GM12878 (cell line): ENCODE measurements at regions not wholly inside any gene's neighbourhood (a gene's known extent, or its start where the extent isn't known, plus 50 kb on each side); places are given as distances from the start of the nearest gene placed in this dataset.

Experiments
- ATAC-seq: fragments of 200-7000 bp; cut with Tn5 transposase; 3 replicates; pipeline ENCODE4 v1.9.1; 2020; ENCODE audit warnings: mild to moderate bottlenecking, moderate library complexity
- BruUV-seq: library from RNA; stranded (reverse); fragments of 400-500 nt; replicated peaks from 2 replicates; lab custom pipeline; 2021; lab: Mats Ljungman, UMichigan
- CTCF ChIA-PET: fragments of 300-600 bp; sonication (Branson Sonifier 250); formaldehyde crosslinking; extraction: SDS; loops from one replicate; lab custom pipeline; 2021; ENCODE audit warnings: inconsistent platforms; lab: Yijun Ruan, JAX
- POLR2A ChIA-PET: fragments of 350-600 bp; formaldehyde crosslinking; extraction: SDS; loops from one replicate; lab custom pipeline; 2021; ENCODE audit warnings: inconsistent platforms; lab: Charles Lee
- RAD21 ChIA-PET: fragments of 300-600 bp; sonication (Branson Sonifier 250); formaldehyde crosslinking; loops from one replicate; lab custom pipeline; 2023; ENCODE audit warnings: antibody characterized with exemption; ENCODE audit not compliant: unreplicated experiment; lab: Charles Lee
- SMC1A ChIA-PET: fragments of 300-600 bp; sonication (Branson Sonifier 250); formaldehyde crosslinking; loops from one replicate; lab custom pipeline; 2023; ENCODE audit not compliant: unreplicated experiment, uncharacterized antibody; lab: Charles Lee
- DNase-seq: peaks from one replicate; pipeline ENCODE4 v3.0.0-alpha.2; 2011; ENCODE audit warnings: low read depth, low spot score
- FAIRE-seq: peaks from 3 replicates; lab custom pipeline; 2011; peaks lifted over from hg19 to GRCh38; lab: Jason Lieb, UNC
- H2AFZ ChIP-seq: 2 replicates; pipeline ENCODE4 v1.6.0; 2011; ENCODE audit warnings: low read depth, low read length, control low read depth; ENCODE audit not compliant: control insufficient read depth
- H3K27ac ChIP-seq: 2 replicates; pipeline ENCODE4 v1.5.1; 2011; ENCODE audit warnings: control low read depth; ENCODE audit not compliant: control insufficient read depth, insufficient read depth
- H3K27me3 ChIP-seq, 2 experiments: replicated peaks in 1 of 2; 2 replicates each; pipeline versions ENCODE4 v1.6.0 to v1.6.1; 2011; ENCODE audit warnings: low read length in 1 of 2; ENCODE audit not compliant: control insufficient read depth in 2 of 2, insufficient read depth in 2 of 2
- H3K36me3 ChIP-seq, 2 experiments: 2 replicates each; pipeline ENCODE4 v1.5.1; 2011; ENCODE audit warnings: low read length in 1 of 2; ENCODE audit not compliant: control insufficient read depth in 2 of 2, insufficient read depth in 2 of 2
- H3K4me1 ChIP-seq: 2 replicates; pipeline ENCODE4 v1.6.1; 2011; ENCODE audit warnings: mild to moderate bottlenecking, low read length, moderate library complexity, mixed read lengths; ENCODE audit not compliant: control insufficient read depth, insufficient read depth
- H3K4me2 ChIP-seq: 2 replicates; pipeline ENCODE4 v1.6.0; 2011; ENCODE audit warnings: control low read depth; ENCODE audit not compliant: control insufficient read depth, insufficient read depth
- H3K4me3 ChIP-seq: fragments of 200-600 bp; sonication (generic); 2 replicates; pipeline ENCODE4 v1.5.1; 2016
- H3K79me2 ChIP-seq: 2 replicates; pipeline ENCODE4 v1.6.0; 2011; ENCODE audit warnings: low read length; ENCODE audit not compliant: control insufficient read depth, insufficient read depth
- H3K9ac ChIP-seq: 2 replicates; pipeline ENCODE4 v1.8.0; 2011; ENCODE audit warnings: low read length, control low read depth, mixed read lengths; ENCODE audit not compliant: control insufficient read depth, insufficient read depth
- H3K9me3 ChIP-seq: replicated peaks from 3 replicates; pipeline ENCODE4 v1.5.1; 2011; ENCODE audit warnings: mild to moderate bottlenecking, low read length; ENCODE audit not compliant: control insufficient read depth, insufficient read depth
- H4K20me1 ChIP-seq: 2 replicates; pipeline ENCODE4 v1.6.0; 2011; ENCODE audit not compliant: control insufficient read depth, insufficient read depth
- CBX3 ChIP-seq: fragments of 200-600 bp; sonication (generic); IDR thresholded peaks from 2 replicates; pipeline ENCODE4 v1.6.1; 2016; ENCODE audit warnings: low read depth, borderline replicate concordance
- CHD2 ChIP-seq: IDR thresholded peaks from 2 replicates; pipeline ENCODE4 v1.6.1; 2011; ENCODE audit warnings: low read depth, low read length, improper control_type of control experiment, borderline replicate concordance
- HDAC6 ChIP-seq: fragments of 200-600 bp; sonication (generic); IDR thresholded peaks from one replicate; pipeline ENCODE4 v1.8.0; 2017; ENCODE audit warnings: antibody characterized with exemption; ENCODE audit not compliant: unreplicated experiment
- MYB ChIP-seq: fragments of 150-350 bp; IDR thresholded peaks from 2 replicates; pipeline ENCODE4 v1.6.1; 2014; ENCODE audit warnings: mild to moderate bottlenecking, low read depth, low read length, borderline replicate concordance
- NFYB ChIP-seq: IDR thresholded peaks from 2 replicates; pipeline ENCODE4 v1.6.1; 2011; ENCODE audit warnings: low read depth, mild to moderate bottlenecking, low read length, improper control_type of control experiment, moderate library complexity; ENCODE audit not compliant: insufficient read depth
- RB1 ChIP-seq: fragments of 450-650 bp; formaldehyde crosslinking; IDR thresholded peaks from 2 replicates; pipeline ENCODE4 v1.6.1; 2017; ENCODE audit warnings: mild to moderate bottlenecking, borderline replicate concordance
- RUNX3 ChIP-seq: IDR thresholded peaks from 2 replicates; pipeline ENCODE4 v1.6.1; 2012; ENCODE audit warnings: low read length, inconsistent platforms
- SIN3A ChIP-seq: IDR thresholded peaks from 2 replicates; pipeline ENCODE4 v1.6.1; 2012; ENCODE audit warnings: low read depth, low read length, improper control_type of control experiment
- SP1 ChIP-seq: IDR thresholded peaks from one replicate; pipeline ENCODE4 v1.6.1; 2011; ENCODE audit warnings: low read depth, low read length
- SPI1 ChIP-seq: IDR thresholded peaks from 2 replicates; pipeline ENCODE4 v1.6.1; 2011; ENCODE audit warnings: low read depth, mild to moderate bottlenecking, low read length, moderate library complexity, borderline replicate concordance; ENCODE audit not compliant: insufficient read depth
- STAT1 ChIP-seq: fragments of 450-650 bp; conservative IDR thresholded peaks from 2 replicates; pipeline ENCODE4 v1.6.1; 2014; ENCODE audit warnings: antibody characterized with exemption, mild to moderate bottlenecking
- SUZ12 ChIP-seq: fragments of 200-600 bp; sonication (generic); IDR thresholded peaks from one replicate; pipeline ENCODE4 v1.6.1; 2018; ENCODE audit warnings: antibody characterized with exemption, mild to moderate bottlenecking; ENCODE audit not compliant: unreplicated experiment
- WRNIP1 ChIP-seq: IDR thresholded peaks from 2 replicates; pipeline ENCODE4 v1.6.1; 2011; ENCODE audit warnings: low read depth, low read length, improper control_type of control experiment, borderline replicate concordance
- ZNF274 ChIP-seq: IDR thresholded peaks from one replicate; pipeline ENCODE4 v1.8.0; 2011; ENCODE audit not compliant: insufficient read length, insufficient read depth
- WGBS: methylation state at CpG from one replicate; pipeline ENCODE4 v1.1.6; 2016; ENCODE audit warnings: low lambda C conversion rate; ENCODE audit not compliant: insufficient replicate concordance, insufficient coverage; ENCODE audit errors: missing lambda C conversion rate; 5-methylcytosine and 5-hydroxymethylcytosine counted together
- in situ Hi-C: fragments of 300-500 bp; cut with MboI; formaldehyde crosslinking; loops from 9 replicates; pipeline ENCODE4 v1.14.3; 2018; ENCODE audit warnings: mixed read lengths
- intact Hi-C: fragments of 100-400 bp; cut with micrococcal nuclease; formaldehyde crosslinking; loops from one replicate; pipeline ENCODE4 v1.14.2; 2022; ENCODE audit not compliant: unreplicated experiment
- TF ChIP-seq, protein P1 (sequence below): fragments of 450-650 bp; IDR thresholded peaks from 2 replicates; pipeline ENCODE4 v1.6.1; 2017; ENCODE audit warnings: antibody characterized with exemption, mild to moderate bottlenecking, moderate library complexity
- TF ChIP-seq, protein P2 (sequence below): fragments of 450-650 bp; IDR thresholded peaks from 2 replicates; pipeline ENCODE4 v1.6.1; 2018; ENCODE audit warnings: mild to moderate bottlenecking, low read depth, moderate library complexity; ENCODE audit not compliant: partially characterized antibody

DNA sequence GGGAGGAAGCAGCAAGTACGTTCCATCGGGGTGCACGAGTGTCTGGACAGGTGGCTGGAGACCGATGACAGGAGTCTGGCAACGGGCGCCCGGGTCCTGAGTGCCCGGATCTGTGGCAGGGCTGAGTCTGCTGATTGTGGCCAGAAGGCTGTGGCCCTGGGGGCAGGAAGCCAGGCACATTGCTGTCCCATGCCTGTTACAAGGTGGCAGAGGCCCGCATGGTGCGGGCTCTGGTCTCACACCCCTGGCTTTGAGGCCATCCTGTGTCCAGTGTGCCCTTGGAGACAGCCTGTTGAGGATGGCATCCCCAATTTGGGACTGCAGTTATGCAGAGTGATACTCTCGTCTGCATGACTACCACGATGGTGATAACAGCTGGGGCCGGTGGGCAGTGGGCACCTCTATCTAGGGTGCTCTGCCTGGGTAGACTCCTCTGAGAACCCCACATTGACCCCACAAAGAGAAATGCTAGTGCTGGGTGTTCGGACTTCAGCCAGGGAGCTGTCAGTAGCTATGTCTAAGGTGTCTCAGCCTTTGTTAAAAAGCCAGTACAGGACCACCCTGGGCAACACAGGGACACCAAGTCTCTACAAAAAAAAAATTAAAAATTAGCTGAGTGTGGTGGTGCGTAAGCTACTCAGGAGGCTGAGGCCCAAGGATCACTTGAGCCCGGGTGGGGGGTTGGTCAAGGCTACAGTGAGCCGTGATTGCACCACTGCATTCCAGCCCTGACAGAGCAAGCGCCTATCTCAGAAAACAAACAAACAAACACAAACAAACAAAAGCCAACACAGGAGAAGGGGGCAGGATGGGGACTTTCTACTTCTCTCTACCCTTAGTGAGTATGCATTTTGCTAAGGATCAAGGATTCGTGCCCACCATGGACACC lies 88.3 kb downstream of the RHOB start:
- intact Hi-C loops: no loop called here
- TF ChIP-seq CHD2 (no peak), WRNIP1 (no peak), ZNF274 (no peak), STAT1 (no peak), SUZ12 (no peak), CBX3 (no peak), RUNX3 (no peak), RB1 (no peak), SIN3A (no peak), SPI1 (no peak), MYB (no peak), SP1 (no peak), HDAC6 (no peak), NFYB (no peak)
- TF ChIP-seq, protein P1, sequence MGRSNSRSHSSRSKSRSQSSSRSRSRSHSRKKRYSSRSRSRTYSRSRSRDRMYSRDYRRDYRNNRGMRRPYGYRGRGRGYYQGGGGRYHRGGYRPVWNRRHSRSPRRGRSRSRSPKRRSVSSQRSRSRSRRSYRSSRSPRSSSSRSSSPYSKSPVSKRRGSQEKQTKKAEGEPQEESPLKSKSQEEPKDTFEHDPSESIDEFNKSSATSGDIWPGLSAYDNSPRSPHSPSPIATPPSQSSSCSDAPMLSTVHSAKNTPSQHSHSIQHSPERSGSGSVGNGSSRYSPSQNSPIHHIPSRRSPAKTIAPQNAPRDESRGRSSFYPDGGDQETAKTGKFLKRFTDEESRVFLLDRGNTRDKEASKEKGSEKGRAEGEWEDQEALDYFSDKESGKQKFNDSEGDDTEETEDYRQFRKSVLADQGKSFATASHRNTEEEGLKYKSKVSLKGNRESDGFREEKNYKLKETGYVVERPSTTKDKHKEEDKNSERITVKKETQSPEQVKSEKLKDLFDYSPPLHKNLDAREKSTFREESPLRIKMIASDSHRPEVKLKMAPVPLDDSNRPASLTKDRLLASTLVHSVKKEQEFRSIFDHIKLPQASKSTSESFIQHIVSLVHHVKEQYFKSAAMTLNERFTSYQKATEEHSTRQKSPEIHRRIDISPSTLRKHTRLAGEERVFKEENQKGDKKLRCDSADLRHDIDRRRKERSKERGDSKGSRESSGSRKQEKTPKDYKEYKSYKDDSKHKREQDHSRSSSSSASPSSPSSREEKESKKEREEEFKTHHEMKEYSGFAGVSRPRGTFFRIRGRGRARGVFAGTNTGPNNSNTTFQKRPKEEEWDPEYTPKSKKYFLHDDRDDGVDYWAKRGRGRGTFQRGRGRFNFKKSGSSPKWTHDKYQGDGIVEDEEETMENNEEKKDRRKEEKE: no peak
- TF ChIP-seq, protein P2, sequence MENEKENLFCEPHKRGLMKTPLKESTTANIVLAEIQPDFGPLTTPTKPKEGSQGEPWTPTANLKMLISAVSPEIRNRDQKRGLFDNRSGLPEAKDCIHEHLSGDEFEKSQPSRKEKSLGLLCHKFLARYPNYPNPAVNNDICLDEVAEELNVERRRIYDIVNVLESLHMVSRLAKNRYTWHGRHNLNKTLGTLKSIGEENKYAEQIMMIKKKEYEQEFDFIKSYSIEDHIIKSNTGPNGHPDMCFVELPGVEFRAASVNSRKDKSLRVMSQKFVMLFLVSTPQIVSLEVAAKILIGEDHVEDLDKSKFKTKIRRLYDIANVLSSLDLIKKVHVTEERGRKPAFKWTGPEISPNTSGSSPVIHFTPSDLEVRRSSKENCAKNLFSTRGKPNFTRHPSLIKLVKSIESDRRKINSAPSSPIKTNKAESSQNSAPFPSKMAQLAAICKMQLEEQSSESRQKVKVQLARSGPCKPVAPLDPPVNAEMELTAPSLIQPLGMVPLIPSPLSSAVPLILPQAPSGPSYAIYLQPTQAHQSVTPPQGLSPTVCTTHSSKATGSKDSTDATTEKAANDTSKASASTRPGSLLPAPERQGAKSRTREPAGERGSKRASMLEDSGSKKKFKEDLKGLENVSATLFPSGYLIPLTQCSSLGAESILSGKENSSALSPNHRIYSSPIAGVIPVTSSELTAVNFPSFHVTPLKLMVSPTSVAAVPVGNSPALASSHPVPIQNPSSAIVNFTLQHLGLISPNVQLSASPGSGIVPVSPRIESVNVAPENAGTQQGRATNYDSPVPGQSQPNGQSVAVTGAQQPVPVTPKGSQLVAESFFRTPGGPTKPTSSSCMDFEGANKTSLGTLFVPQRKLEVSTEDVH: no peak
- TF ChIP-seq, all 136 proteins: peak for 0
- no peak for ATAC-seq

More for the DNA sequence above, 88.3 kb downstream of the RHOB start:
- no peaks in the 10 kb centered on the region for H3K9me3 ChIP-seq
- ChIA-PET RAD21 (no interaction called here), CTCF (interaction anchor here (1.0 to 1.5 kb wide), 2 partner anchors 91 to 100 kb away, joined by 3 read pairs; no protein-coding TSS in a partner anchor), POLR2A (no interaction called here), SMC1A (interaction anchor here (1.1 to 1.3 kb wide), 2 partner anchors 9 to 88 kb away, joined by 5 to 6 read pairs; partner anchors contain the start of gene RHOB)
- no peaks in the 10 kb centered on the region for H3K4me1 ChIP-seq
- H3K9ac ChIP-seq: no peak overlapping the region
- no peak for DNase-seq
- H3K4me2 ChIP-seq: no peak overlapping the region
- in situ Hi-C loops: no loop called here
- no peak overlapping the region for H2AFZ ChIP-seq
- no peaks in the 10 kb centered on the region for H4K20me1 ChIP-seq
- no peak for FAIRE-seq
- no TSS peak for BruUV-seq
- no peak overlapping the region for H3K4me3 ChIP-seq
- peaks cover 2 to 4% of the 10 kb centered on the region in 2 experiments; a peak in 3 of 4 replicates for H3K27me3 ChIP-seq
- no peak overlapping the region for H3K27ac ChIP-seq
- no peaks in the 10 kb centered on the region for H3K79me2 ChIP-seq
- H3K36me3 ChIP-seq: no peaks in the 10 kb centered on the region
- WGBS: 61% methylated on average over 19 of the region's 19 CpGs
